Left cardiac atrium (tissue), 4 donors: ENCODE measurements at regions not wholly inside any gene's neighbourhood (a gene's known extent, or its start where the extent isn't known, plus 50 kb on each side); places are given as distances from the start of the nearest gene placed in this dataset.
"Not testable (repeated sequence)": the region's sequence is repeated elsewhere in the genome, so short reads cannot be mapped to it uniquely, and the experiment has no call there.

Source experiments
- ATAC-seq, 2 donors: fragments of 200-7000 bp; cut with Tn5 transposase; one replicate each; pipeline ENCODE4 v1.9.1; 2020; ENCODE audit warnings: mild to moderate bottlenecking in 2 of 2, moderate library complexity in 2 of 2
- DNase-seq: peaks from one replicate; pipeline ENCODE4 v3.0.0-alpha.2; 2020
- intact Hi-C, 2 donors: fragments of 100-400 bp; cut with DNase I; formaldehyde crosslinking; loops; one replicate each; pipeline versions ENCODE4 v1.14.1 to v1.15.1; 2022 to 2023
- donor health status: DM: no; HTN: yes; CAD: no.
- donor health status: DM: no; HTN: yes; CAD: no; lungs with severe emphysema.
- donor health status: DM: yes; HTN: yes; CAD: no.
- donor health status: Dilated cardiomyopathy.

GRCh38 chr7:41403291-41403690 is 299.6 kb downstream of the INHBA start:
- no peak for DNase-seq
- intact Hi-C loops: no loop called here
- ATAC-seq: no peak

- no peak for ATAC-seq
- intact Hi-C loops: no loop called here
- DNase-seq: no peak
These were observed 301.1 kb downstream of the INHBA start for GRCh38 chr7:41401833-41402232.

GRCh38 chr7:41399171-41399570 is 303.7 kb downstream of the INHBA start:
- intact Hi-C loops: no loop called here

GRCh38 chr7:41391818-41392217 is 311.1 kb downstream of the INHBA start:
- DNase-seq (no peak), ATAC-seq (no peak)
- intact Hi-C loops: no loop called here

More at GRCh38 chr7:41399171-41399570, 303.7 kb downstream of the INHBA start:
- no peak for DNase-seq
- no peak for ATAC-seq

GRCh38 chr7:41388933-41389332 is 314.0 kb downstream of the INHBA start:
- ATAC-seq, DNase-seq, intact Hi-C loops: not testable (repeated sequence)

GRCh38 chr7:41385996-41386395 is 316.9 kb downstream of the INHBA start:
- intact Hi-C loops: no loop called here
- ATAC-seq: no peak
- no peak for DNase-seq

- DNase-seq (no peak), ATAC-seq (no peak)
- intact Hi-C loops: no loop called here
These were observed 318.5 kb downstream of the INHBA start for GRCh38 chr7:41384418-41384817.

GRCh38 chr7:41383596-41383995 is 319.3 kb downstream of the INHBA start:
- intact Hi-C loops: no loop called here
- ATAC-seq: no peak
- no peak for DNase-seq

- no peak for DNase-seq
- ATAC-seq: no peak
- intact Hi-C loops: no loop called here
These were observed 324.7 kb downstream of the INHBA start for GRCh38 chr7:41378156-41378555.

- DNase-seq (no peak), ATAC-seq (no peak)
- intact Hi-C loops: no loop called here
These were observed 327.3 kb downstream of the INHBA start for GRCh38 chr7:41375582-41375981.

GRCh38 chr7:41374150-41374848 is 328.6 kb downstream of the INHBA start:
- DNase-seq (no peak), ATAC-seq (no peak)
- intact Hi-C loops: no loop called here

- intact Hi-C loops: no loop called here
- no peak for DNase-seq
- peak; percentile 80 to 85 for ATAC-seq
These were observed 334.7 kb downstream of the INHBA start for GRCh38 chr7:41367967-41368882.

GRCh38 chr7:41351091-41351490 is 351.8 kb downstream of the INHBA start:
- intact Hi-C loops: no loop called here
- ATAC-seq (no peak), DNase-seq (no peak)

GRCh38 chr7:41346878-41347277 is 356.0 kb downstream of the INHBA start:
- intact Hi-C loops: no loop called here
- peak in 1 of 2 donors; percentile 50 for ATAC-seq
- DNase-seq: no peak

- ATAC-seq (no peak), DNase-seq (no peak)
- intact Hi-C loops: no loop called here
These were observed 362.8 kb downstream of the INHBA start for GRCh38 chr7:41339913-41340676.

GRCh38 chr7:41336981-41337380 is 365.9 kb downstream of the INHBA start:
- DNase-seq (no peak), ATAC-seq (no peak)
- intact Hi-C loops: no loop called here

GRCh38 chr7:41336455-41336952 is 366.4 kb downstream of the INHBA start:
- DNase-seq (no peak), ATAC-seq (no peak)
- intact Hi-C loops: no loop called here

- ATAC-seq: no peak
- no peak for DNase-seq
- intact Hi-C loops: no loop called here
These were observed 368.6 kb downstream of the INHBA start for GRCh38 chr7:41334071-41334862.

GRCh38 chr7:41333511-41333910 is 369.4 kb downstream of the INHBA start:
- no peak for DNase-seq
- intact Hi-C loops: no loop called here
- no peak for ATAC-seq
